DND-41 (cell line): ENCODE measurements at regions not wholly inside any gene's neighbourhood (a gene's known extent, or its start where the extent isn't known, plus 50 kb on each side); places are given as distances from the start of the nearest gene placed in this dataset.

Source experiments
- ATAC-seq: fragments of 200-7000 bp; cut with Tn5 transposase; 3 replicates; pipeline ENCODE4 v1.9.1; 2021; ENCODE audit warnings: low read depth; ENCODE audit not compliant: insufficient read depth
- DNase-seq: peaks from one replicate; pipeline ENCODE4 v3.0.0-alpha.2; 2020
- H2AFZ ChIP-seq: 2 replicates; pipeline ENCODE4 v1.6.0; 2012; ENCODE audit warnings: low read depth, low read length
- H3K27ac ChIP-seq: 2 replicates; pipeline ENCODE4 v1.5.1; 2012; ENCODE audit warnings: low read length, inconsistent platforms
- H3K27me3 ChIP-seq: fragments of 200-600 bp; sonication (generic); 2 replicates; pipeline ENCODE4 v1.6.0; 2012; ENCODE audit warnings: low read length, mild to moderate bottlenecking, inconsistent platforms; ENCODE audit not compliant: insufficient read depth, poor library complexity
- H3K36me3 ChIP-seq: 2 replicates; pipeline ENCODE4 v1.5.1; 2012; ENCODE audit warnings: low read length, inconsistent platforms; ENCODE audit not compliant: insufficient read depth
- H3K4me1 ChIP-seq: 2 replicates; pipeline ENCODE4 v1.5.1; 2012; ENCODE audit warnings: mild to moderate bottlenecking, low read length; ENCODE audit not compliant: insufficient read depth
- H3K4me2 ChIP-seq: 2 replicates; pipeline ENCODE4 v1.6.0; 2012; ENCODE audit warnings: mild to moderate bottlenecking, moderate library complexity, low read length, inconsistent platforms; ENCODE audit not compliant: insufficient read depth
- H3K4me3 ChIP-seq, 2 experiments: fragments of 200-600 bp in 1 of 2; shearing (Covaris generic) in 1 of 2; 2 replicates each; pipeline ENCODE4 v1.5.1; 2012 to 2016; ENCODE audit warnings: inconsistent platforms in 2 of 2, low read length in 2 of 2, mild to moderate bottlenecking in 2 of 2, low read depth in 1 of 2, moderate library complexity in 1 of 2
- H3K79me2 ChIP-seq: 2 replicates; pipeline ENCODE4 v1.6.0; 2012; ENCODE audit warnings: low read length, inconsistent platforms; ENCODE audit not compliant: insufficient read depth
- H3K9ac ChIP-seq: 2 replicates; pipeline ENCODE4 v1.6.0; 2012; ENCODE audit warnings: low read depth, mild to moderate bottlenecking, inconsistent platforms, low read length, moderate library complexity
- H3K9me3 ChIP-seq: 2 replicates; pipeline ENCODE4 v1.5.1; 2012; ENCODE audit warnings: low read length, moderate library complexity, mild to moderate bottlenecking, inconsistent platforms; ENCODE audit not compliant: insufficient read depth, severe bottlenecking
- H4K20me1 ChIP-seq: 2 replicates; pipeline ENCODE4 v1.6.0; 2012; ENCODE audit warnings: low read length; ENCODE audit not compliant: insufficient read depth
- EZH2 ChIP-seq: IDR thresholded peaks from 3 replicates; pipeline ENCODE4 v1.6.1; 2012; ENCODE audit warnings: borderline replicate concordance, low read depth, mild to moderate bottlenecking, moderate library complexity, low read length, inconsistent platforms; ENCODE audit not compliant: severe bottlenecking
- TF ChIP-seq, protein P1 (sequence below): IDR thresholded peaks from 2 replicates; pipeline ENCODE4 v1.5.1; 2012; ENCODE audit warnings: borderline replicate concordance, low read length, moderate library complexity, mild to moderate bottlenecking; ENCODE audit not compliant: poor library complexity, severe bottlenecking; ENCODE audit errors: extremely low read depth

DNA sequence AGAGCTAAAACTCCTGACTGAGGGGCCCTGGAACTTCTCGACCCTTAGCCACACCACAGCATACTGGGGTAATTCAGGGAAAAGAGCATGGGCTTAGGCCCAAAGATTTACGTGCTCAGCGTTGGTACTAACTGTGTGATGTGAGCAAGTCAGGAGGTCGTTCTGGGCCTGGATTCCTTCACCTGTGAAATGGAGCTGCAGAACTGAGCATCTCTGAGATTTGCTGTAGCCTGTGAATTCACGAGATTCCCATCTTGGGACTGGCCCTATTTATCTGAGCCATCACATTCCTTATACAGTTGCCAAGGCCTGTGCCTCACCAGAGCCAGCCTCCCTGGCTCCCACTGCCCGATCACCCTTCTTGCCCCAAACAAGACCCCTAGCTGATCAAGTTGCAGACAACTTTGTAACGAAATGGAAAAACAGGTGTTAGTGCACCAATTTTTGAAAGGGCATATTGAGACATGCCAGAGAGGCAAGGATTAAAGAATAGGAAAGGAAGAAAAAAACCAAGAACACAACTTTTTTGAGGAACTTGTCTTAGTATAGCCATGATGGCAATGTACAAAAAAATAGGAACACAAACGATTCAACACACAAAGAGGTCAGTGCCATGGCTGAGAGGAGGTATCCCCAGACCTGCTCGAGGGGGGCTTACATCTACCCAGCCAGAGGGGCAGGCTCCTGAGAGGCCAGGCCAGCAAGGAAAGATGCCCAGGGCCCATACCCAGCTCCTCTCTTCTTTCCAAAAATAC, 323.0 kb upstream of the JARID2 start:
- Histone ChIP-seq H3K79me2 (no peaks in the 10 kb centered on the region), H3K36me3 (no peaks in the 10 kb centered on the region), H3K9me3 (no peaks in the 10 kb centered on the region), H3K27ac (no peak overlapping the region), H3K4me2 (no peak overlapping the region), H3K27me3 (no peaks in the 10 kb centered on the region), H4K20me1 (no peaks in the 10 kb centered on the region), H3K9ac (no peak overlapping the region), H3K4me3 (no peak overlapping the region), H3K4me1 (no peaks in the 10 kb centered on the region), H2AFZ (no peak overlapping the region)
- DNase-seq (no peak), ATAC-seq (no peak)
- no peak for TF ChIP-seq EZH2
- TF ChIP-seq, protein P1, sequence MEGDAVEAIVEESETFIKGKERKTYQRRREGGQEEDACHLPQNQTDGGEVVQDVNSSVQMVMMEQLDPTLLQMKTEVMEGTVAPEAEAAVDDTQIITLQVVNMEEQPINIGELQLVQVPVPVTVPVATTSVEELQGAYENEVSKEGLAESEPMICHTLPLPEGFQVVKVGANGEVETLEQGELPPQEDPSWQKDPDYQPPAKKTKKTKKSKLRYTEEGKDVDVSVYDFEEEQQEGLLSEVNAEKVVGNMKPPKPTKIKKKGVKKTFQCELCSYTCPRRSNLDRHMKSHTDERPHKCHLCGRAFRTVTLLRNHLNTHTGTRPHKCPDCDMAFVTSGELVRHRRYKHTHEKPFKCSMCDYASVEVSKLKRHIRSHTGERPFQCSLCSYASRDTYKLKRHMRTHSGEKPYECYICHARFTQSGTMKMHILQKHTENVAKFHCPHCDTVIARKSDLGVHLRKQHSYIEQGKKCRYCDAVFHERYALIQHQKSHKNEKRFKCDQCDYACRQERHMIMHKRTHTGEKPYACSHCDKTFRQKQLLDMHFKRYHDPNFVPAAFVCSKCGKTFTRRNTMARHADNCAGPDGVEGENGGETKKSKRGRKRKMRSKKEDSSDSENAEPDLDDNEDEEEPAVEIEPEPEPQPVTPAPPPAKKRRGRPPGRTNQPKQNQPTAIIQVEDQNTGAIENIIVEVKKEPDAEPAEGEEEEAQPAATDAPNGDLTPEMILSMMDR, result no peak

- H3K27me3 ChIP-seq, result no peaks in the 10 kb centered on the region
- no peak overlapping the region for H3K4me3 ChIP-seq
- H3K36me3 ChIP-seq, result no peaks in the 10 kb centered on the region
- H3K4me1 ChIP-seq, result no peaks in the 10 kb centered on the region
- H4K20me1 ChIP-seq, result no peaks in the 10 kb centered on the region
- DNase-seq (no peak), ATAC-seq (no peak; the same call in 2 of the 3 replicates)
- no peak overlapping the region for H2AFZ ChIP-seq
- H3K27ac ChIP-seq, result no peak overlapping the region
- no peaks in the 10 kb centered on the region for H3K9me3 ChIP-seq
- no peaks in the 10 kb centered on the region for H3K79me2 ChIP-seq
- H3K9ac ChIP-seq, result no peak overlapping the region
- H3K4me2 ChIP-seq, result no peak overlapping the region
- TF ChIP-seq, protein P1, result no peak
- TF ChIP-seq EZH2, result no peak
These were observed 321.5 kb upstream of the JARID2 start for GRCh38 chr6:14924126-14925024.

GRCh38 chr6:14925025-14925698, 320.7 kb upstream of the JARID2 start:
- Histone ChIP-seq H3K79me2 (no peaks in the 10 kb centered on the region), H3K36me3 (no peaks in the 10 kb centered on the region), H3K9me3 (no peaks in the 10 kb centered on the region), H3K27me3 (no peaks in the 10 kb centered on the region), H3K4me1 (no peaks in the 10 kb centered on the region), H2AFZ (no peak overlapping the region), H3K9ac (no peak overlapping the region), H4K20me1 (no peaks in the 10 kb centered on the region), H3K4me3 (no peak overlapping the region), H3K4me2 (no peak overlapping the region), H3K27ac (no peak overlapping the region)
- TF ChIP-seq, protein P1, result no peak
- TF ChIP-seq EZH2, result no peak
- no peak for DNase-seq
- no peak for ATAC-seq
